ENCODE measurements at regions not wholly inside any gene's neighbourhood (a gene's known extent, or its start where the extent isn't known, plus 50 kb on each side); places are given as distances from the start of the nearest gene placed in this dataset.
"Not testable (repeated sequence)": the region's sequence is repeated elsewhere in the genome, so short reads cannot be mapped to it uniquely, and the experiment has no call there.

DNA sequence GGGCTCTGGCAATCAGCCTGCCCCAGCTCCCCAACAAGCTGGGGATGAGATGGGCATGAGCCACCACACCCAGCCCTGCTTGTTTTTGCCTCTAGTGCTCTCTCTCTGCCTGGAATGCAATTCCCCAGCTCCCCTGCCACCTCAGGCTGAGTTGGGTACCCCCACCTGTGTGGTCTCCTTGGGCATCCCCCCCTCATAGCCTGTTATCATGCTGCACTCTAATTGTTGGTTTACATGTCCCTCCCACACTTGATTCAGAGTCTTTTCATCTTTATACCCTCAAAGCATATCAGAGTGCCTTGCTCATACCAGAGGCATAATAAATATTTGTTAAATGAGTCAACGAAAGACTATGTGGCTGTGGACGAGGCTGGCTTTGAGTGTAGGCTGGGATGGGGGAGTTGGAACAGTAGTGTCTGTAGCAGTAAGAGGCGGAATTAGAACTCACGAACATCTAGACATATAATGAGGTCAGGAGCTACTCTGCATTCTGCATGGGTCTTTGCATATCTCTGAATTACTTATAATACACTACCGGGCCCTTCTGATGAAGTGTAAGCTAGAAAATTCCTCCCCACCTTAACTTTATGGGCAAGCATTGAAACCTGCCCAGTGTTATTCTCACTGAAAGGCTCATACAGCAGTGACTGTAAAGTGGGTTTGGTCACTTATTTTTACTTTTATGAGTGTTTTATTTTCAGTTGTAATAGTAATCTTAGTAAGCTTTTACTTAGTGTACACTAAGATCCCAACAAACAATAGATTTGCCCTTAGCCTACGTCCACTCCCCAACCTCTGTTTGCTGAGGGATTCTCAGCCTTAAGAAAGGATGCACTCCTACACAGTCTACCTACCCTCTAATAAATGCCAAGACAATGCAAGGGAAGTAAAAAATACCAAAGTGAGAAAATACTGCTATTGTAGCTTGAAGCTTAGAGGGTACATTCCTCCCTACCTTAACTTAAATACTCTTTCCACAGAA lies 58.7 kb downstream of the EDN1 start:
- no peak for DNase-seq

DNA sequence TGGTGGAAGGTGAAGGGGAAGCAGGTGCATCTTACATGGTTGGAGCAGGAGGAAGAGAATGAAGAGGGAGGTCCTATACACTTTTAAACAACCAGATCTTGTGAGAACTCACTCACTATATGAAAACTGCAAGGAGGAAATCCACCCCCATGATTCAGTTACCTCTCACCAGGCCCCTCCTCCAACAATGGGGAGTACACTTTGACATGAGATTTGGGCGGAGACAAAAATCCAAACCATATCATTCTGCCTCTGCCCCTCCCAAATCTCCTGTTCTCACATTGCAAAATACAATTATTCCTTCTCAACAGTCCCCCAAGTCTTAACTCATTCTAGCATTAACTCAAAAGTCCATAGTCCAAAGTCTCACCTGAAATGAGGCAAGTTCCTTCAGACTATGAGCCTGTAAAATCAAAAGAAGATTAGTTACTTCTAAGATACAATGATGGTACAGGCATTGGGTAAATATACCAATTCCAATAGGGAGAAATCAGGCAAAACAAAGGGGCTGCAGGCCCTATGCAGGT lies 60.5 kb downstream of the EDN1 start:
- DNase-seq, result no peak

DNA sequence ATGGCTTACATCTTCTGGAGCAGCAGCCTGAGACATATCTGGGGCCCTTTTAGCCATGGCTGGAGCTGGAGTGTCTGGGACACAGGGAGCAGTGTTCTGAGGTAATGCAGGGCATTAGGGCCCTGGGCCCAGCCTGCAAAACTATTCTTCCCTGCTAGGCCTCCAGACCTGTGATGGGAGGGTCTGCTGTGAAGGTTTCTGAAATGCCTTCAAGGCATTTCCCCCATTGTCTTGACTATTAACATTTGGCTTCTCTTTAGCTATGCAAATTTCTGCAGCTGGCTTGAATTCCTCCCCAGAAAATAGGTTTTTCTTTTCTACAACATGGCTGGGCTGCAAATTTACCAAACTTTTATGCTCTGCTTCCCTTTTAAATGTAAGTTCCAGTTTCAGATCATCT lies 61.5 kb downstream of the EDN1 start:
- no peak for DNase-seq

DNA sequence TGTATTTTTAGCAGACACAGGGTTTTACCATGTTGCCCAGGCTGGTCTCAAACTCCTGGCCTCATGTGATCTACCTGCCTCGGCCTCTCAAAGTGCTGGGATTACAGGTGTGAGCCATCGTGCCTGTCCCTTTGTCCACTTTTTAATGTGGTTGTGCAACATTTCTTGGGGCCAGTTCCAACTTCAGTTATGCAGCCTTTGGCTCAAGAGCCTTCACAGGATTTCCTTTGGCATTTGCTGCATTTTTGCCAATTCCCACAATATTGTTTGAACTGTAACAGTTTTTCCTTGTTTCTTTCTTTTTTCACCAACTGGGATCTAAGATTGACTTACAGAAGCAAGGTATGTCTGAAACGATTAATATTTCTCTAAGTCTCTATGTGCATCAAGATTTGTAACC lies 63.6 kb downstream of the EDN1 start:
- DNase-seq, result no peak

DNA sequence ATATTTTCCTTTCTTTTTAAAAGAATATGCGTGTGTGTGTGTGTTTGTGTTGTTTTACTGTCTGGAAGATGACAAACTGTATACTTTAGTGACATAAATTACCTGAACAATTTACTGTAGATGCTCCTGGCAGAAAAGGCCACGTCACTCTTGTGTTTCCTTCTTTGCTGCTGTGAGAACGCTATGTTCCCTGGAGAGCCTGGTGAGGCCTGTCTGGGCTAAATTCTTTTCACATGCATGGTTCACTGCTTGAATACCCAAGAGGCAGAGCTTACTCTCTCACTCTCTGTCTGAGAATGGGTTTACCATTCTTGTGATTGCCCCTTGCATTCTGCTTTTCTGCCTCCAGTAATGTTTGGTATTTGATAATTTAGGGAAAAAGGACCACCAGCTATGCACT lies 64.3 kb downstream of the EDN1 start:
- no peak for DNase-seq

DNA sequence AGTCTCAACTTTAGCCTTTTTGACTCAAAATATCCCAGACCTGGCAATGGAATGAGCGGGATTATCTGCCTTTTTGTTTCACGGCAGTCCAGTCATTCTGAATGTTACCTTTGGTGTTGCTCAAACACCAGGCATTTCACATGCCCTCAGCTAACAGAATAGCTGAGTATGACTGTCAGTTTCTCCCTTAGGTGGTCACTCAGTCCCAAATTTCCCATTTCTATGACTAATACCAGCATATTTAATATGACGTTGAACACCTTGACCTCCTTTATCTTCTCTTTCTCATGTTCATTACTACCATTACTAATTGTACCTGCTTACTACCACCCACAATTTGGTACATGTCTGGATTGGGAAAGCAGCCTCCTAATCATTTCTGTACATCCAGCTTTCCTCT lies 65.2 kb downstream of the EDN1 start:
- no peak for DNase-seq

DNA sequence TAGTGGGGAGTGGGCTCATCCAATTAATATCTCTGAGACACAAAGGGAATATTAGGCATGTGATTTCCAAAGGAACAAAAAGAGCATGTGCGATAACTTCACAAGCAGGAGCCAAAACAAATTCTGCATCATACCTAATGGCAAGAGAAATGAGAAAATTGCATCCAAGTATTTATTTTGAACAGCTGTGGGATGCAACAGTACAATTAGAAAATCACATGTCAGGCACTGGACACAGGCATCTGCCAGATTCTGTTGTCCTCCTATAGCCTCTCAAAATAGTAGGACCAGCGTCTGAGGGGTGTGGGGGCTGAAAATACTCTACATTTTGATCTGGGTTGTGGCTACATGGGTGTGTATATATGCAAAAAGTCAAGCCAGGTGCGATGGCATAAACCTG lies 66.3 kb downstream of the EDN1 start:
- no peak for DNase-seq

DNA sequence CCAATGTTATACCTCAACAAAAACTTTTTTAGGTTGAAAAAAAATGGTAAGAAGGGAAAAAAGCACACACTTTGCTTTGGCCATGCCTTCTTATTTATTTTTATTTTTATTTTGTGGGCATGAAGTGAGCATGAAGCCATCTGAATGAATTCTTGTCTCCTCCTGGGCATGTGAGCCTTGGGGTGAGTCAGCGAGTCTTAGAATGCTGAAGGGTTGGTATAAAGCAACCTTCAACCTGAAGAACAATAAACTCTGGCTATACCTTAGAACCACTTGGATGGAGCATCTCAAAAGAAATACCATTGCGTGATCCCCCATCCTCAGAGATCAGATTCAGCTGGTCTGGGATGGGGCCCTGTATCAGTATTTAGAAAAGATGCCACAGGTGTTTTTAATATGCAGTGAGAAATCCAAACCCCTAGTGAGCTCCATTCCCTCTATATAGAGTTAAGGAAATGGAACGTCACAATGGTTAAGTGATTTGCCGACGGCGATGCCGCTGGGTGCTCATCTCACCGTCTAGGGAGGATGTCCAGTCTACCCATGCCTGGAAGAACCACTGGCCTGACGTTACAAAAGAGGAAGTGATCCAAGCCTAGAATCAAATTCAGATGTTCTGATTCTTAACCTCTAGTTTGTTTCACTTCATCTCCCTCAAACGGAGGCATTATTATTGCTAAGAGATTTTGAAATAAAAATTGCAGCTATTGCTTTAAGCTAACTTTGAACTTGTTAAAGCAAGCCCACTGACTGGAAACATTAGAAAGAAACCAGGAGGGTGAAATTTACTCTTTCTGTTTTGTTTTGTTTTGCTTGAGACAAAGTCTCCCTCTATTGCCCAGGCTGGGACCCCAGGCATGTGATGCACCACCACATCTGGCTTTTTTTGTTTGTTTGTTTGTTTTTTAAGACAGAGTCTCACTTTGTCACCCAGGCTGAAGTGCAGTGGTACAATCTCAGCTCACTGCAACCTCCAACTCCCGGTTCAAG lies 67.1 kb downstream of the EDN1 start:
- no peak for DNase-seq

DNA sequence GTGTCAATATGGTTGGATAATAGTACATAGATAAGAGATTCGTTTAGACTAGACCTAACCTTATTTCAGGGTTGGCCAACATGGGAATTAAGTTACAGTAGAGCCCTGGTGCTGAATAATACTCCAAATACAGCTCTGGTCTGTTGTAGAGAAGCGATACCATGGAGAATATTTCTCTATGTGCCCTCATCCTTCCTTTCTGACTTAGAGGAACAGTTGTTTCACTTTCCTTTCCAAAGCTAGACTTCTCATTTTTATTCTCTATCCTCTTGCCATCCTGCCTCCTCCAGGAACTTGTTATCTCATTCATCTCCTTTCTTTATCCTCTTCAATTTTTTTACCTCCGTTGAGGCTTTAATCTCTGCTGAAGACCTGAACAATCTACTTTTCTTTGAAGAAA lies 68.9 kb downstream of the EDN1 start:
- no peak for DNase-seq

DNA sequence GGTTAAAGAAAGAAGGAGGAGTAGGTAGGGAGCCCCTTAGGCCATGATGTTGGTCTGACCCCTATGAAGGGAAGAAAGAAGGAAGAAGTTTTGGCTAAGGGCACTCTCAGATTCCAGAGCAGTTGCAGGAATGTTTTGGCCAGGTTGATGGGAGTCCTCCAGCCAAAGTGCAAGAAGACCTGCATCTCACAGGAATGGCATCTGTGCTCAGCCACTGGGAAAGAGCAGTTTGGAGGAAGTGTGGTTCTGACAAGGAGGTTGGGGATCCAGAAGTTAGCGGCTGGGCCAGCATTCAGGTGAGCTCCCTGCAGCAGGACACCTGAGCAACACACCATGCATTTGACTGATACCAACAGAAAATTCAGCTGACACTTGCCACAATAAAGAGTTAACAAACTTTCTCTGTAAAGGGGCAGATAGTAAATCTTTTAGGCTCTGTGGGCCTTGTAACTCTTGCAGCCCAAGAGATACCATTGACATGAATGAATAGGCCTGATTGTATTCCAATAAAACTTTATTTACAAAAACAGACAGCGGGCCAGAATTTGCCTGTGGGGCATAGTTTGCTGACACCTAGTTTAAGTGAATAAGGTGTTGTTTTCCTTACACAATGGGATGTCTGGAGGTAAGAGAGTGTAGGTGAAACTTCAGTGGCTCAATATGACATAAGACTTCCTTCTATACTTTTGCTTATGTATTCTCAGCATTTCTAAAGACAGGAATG lies 71.0 kb downstream of the EDN1 start:
- DNase-seq, result no peak

DNA sequence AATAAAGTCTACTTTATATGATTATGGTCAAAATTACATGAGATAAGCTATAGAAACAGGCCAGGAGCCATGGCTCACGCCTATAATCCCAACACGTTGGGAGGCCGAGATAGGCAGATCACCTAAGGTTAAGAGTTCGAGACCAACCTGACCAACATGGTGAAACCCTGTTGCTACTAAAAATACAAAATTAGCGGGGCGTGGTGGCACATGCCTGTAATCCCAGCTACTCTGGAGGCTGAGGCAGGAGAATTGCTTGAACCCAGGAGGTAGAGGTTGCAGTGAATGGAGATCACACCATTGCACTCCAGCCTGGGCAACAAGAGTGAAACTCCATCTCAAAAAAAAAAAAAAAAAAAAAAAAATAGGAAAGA lies 73.1 kb downstream of the EDN1 start:
- DNase-seq, result not testable (repeated sequence)

DNA sequence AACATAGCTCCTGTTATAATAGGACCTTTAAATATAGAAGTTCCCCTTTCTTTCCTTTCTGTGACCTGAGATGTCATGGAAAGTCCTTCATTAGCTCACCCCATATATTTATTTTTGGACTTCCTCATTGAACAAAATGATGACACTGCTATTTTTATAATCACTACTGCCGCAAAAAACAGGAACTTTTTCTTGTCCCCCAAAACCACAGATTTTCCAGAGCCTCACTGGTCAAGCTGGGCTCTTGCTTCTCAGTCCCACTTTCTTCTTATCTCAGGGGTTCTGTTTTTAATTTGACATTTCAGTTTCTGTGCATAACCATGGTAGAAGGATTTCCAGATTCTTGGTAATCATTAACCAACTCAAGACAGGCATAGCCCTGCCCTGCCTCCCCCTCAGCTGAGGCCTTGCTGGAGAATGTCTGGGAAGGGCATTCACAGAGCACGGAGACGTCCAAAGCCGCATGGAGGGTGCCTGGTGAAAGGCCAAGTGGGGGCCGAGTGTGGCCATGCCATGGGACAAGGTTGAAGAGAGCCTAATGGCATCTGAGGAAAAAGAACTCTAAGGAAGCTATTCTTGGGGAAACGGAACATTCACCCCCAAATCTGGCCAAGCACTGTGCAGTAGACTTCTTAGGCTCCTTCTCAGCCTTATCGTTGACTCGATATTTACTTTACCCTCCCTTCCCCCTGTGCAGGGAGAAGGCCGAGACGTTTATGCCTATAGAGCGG lies 73.7 kb downstream of the EDN1 start:
- DNase-seq, result no peak

DNA sequence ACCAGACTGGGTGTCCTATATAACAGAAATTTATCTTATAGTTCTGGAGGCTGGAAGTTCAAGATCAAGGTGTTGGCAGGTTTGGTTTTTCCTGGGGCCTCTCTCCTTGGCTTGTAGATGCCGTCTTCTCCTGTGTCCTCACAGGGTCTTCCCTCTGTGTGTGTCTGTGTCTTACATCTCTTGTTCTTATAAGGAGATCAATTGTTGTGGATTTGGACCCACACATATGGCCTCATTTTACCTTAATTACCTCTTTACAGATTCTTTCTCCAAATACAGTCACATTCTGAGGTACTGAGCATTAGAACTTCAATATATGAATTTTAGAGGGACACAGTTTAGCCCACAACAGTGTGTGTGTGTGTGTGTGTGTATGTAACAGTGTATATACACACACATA lies 74.5 kb downstream of the EDN1 start:
- DNase-seq, result no peak

DNA sequence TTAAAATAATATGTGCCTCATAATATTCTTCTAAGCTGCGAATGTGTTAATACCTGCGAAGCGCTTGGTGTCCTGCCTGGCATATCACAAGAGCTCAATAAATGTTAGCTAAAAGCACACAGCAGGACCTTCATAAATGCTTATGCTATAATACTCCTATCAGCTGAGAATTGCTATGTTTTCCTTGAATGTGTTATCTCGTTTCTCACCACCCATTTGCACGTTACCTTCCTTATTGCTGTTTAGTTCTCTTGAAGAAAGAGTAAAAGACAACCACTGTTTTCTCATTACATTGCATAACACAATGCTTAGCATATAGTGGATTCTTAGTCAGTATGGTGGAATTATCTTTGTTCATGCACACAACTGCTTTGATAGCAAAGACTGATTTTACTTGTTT lies 76.6 kb downstream of the EDN1 start:
- no peak for DNase-seq

DNA sequence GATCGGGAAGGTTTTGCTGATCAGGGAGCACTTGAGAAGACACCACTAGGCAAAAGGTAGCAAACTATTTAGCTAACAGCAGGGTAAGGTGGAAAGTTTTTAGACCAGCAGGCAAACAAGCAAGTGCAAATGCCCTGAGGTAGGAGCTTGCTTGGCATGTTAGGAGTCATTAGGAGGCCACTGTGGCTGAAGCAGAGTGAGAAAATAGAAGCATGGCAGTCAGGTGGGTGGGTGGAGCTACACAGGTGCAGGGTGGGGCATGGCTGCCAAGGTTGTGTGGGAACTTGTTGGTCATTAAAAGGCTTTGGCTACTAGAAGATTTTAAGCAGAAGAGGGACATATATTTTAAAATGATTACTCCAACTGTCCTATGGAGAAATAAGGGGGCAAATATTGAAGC lies 77.3 kb downstream of the EDN1 start:
- no peak for DNase-seq

DNA sequence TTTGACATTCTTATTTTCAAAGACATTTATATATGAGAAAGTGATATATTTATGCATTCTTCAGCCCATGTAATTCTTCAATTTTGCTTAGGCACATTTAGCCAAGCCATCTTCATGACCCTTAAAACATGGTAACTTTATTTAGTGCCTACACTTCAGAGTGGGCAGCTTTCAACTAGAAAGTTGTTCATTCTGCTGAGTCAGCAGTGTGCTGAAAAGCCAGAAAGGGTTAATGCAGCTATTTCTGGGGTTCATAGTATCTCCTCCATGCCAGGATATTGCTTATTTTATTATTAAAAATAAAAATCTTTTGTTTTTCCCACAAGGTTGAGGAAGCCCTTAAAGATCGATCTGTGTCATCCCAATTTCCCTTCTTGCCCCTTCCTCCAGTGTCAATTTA lies 79.2 kb downstream of the EDN1 start:
- no peak for DNase-seq

DNA sequence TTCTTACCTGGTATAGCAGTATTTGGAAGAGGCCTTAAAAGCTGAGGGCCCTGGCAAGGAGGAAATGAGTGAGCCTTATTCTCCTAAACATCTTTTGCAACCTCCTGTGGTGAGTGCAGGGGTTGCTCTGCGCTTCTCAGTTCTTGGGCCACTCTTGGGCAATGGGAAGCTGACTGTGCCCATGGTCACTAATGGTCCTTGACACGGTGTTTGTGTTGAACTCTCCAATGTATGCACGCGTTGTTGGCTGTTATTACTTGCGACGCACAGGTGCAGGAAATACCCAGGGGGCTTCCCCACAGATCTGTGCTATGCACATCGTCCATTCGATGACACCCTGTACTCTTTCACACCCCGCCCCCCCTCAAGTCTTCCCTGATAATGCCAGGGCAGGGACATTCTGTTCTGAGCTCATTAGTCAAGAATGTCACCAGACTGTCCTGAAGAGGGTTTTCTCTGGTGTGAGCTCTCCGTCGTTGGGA lies 79.7 kb downstream of the EDN1 start:
- DNase-seq, result no peak

DNA sequence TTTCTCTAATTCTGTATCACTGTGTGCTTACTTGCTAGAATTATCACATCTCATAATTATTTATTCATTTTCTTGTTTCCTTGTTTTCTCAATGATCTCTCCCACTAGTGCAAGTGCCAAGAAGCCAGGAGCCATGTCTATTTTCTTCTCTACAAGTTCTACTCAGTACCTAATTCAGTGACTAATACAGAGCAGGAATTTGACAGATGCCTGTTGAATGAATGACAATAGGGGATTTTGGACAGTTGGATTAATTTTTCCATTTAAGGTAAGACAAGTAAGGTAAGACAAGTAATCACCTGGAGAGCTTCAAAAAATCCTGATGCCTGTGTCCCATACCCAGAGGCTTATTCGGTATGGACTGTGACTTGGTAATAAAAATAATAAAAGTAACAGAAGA lies 81.0 kb downstream of the EDN1 start:
- DNase-seq, result no peak

DNA sequence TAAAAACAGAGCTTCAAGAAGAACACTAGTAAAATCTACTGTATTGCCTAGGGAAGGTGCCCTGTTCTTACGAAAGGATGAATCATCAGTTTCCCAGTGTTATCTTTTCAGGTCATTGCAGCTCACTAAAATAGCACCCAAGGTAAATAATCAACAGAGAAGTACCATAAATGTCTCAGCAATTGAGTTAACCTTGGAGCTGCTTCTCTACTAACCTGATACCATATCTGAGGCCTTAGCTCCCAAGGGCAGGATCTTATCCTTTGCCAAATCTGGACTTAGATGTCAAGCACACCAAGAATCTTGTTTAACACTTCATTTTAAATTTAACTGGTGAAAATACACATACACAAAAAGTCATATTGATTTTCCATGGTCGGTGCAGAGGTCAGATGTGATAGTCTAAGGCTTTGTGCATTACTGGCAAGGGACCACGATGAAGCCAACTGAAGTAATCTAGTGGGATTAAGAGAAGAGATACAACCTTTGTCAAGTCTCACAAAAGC lies 81.5 kb downstream of the EDN1 start:
- no peak for DNase-seq

DNA sequence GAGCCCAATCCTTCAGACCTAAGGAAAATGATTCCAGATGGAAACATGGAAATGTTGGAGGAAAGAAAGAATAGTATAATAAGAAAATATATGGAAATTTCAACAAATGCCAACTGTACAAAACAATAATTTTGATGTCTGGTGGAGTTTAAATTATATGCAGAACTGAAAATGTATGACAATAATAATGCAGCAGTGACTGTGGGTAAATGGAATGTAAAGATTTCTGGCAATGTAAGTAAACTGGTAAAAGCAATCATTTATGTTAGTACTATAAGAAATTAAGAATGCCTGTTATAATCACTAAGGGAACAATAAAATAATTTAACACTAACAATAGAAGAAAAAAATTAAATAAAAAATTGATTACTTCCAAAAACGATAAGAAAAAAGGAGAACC lies 89.0 kb downstream of the EDN1 start:
- no peak for DNase-seq

DNA sequence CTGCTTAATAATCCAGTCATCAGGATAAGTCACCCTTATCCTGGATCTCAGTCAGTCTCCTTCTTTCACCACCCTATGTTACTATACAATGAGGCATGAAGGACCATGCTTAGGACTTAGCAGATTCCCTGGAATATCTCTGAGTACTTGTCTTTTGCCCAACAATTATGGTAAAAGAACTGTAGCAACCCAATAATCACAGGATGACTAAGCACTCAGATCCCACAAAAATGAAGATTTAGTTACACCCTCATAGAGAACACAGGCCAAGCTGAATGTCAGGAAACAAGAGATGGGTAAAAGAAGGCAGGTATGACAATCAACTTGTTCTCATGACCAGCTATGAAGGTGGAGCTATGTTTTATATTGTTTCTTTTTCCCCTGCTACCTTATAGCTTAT lies 91.4 kb downstream of the EDN1 start:
- no peak for DNase-seq

DNA sequence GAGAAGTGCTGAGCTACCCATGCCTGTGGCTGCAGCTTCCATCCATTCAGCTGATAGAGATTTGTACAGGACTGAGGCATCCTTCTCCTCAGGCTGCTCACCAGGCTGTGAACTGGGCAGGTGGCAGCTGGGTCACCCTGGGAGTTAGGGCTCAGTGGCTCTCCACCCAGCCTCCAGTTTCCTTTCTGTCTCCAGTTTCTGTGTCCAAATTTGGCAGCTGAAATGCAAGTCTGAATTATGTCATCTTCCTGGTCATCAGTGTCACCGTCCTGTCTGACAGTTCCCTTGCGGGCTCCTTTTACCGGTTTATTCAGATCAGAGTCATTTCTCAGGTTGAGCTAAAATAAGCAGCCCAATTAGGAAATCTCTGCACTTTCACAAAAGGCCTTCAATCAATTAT lies 93.3 kb downstream of the EDN1 start:
- DNase-seq, result no peak
